CD14-positive monocyte (primary cell): ENCODE measurements at regions not wholly inside any gene's neighbourhood (a gene's known extent, or its start where the extent isn't known, plus 50 kb on each side); places are given as distances from the start of the nearest gene placed in this dataset.
"Not testable (repeated sequence)": the region's sequence is repeated elsewhere in the genome, so short reads cannot be mapped to it uniquely, and the experiment has no call there.

Experiments used
- DNase-seq, 3 donors: peaks; one replicate each; pipeline ENCODE4 v3.0.0-alpha.2; 2011 to 2022
- H2AFZ ChIP-seq: 2 replicates; pipeline ENCODE4 v1.6.0; 2012; ENCODE audit warnings: mild to moderate bottlenecking, low read depth, low read length, inconsistent platforms; ENCODE audit not compliant: insufficient read depth, poor library complexity, severe bottlenecking
- H3K27ac ChIP-seq, 2 donors: 1 replicate in 1 of 2; 2 replicates in 1 of 2; pipeline ENCODE4 v1.5.1; 2012 to 2013; ENCODE audit warnings: low read length in 2 of 2, control low read depth in 1 of 2, inconsistent platforms in 1 of 2, low read depth in 1 of 2, mild to moderate bottlenecking in 1 of 2
- H3K27me3 ChIP-seq, 2 donors: one replicate each; pipeline versions ENCODE4 v1.6.0 to v1.6.1; 2011 to 2013; ENCODE audit warnings: low read length in 2 of 2; ENCODE audit not compliant: control insufficient read depth in 2 of 2, insufficient read depth in 2 of 2
- H3K36me3 ChIP-seq, 2 donors: replicated peaks in 1 of 2; 1 replicate in 1 of 2; 2 replicates in 1 of 2; pipeline versions ENCODE4 v1.5.1 to v1.6.1; 2012 to 2013; ENCODE audit warnings: low read length in 2 of 2, control low read depth in 1 of 2, inconsistent platforms in 1 of 2, mild to moderate bottlenecking in 1 of 2; ENCODE audit not compliant: insufficient read depth in 2 of 2, control insufficient read depth in 1 of 2
- H3K4me1 ChIP-seq, 2 donors: 1 replicate in 1 of 2; 2 replicates in 1 of 2; pipeline versions ENCODE4 v1.5.1 to v1.6.1; 2012 to 2013; ENCODE audit warnings: low read length in 2 of 2, control low read depth in 1 of 2, inconsistent platforms in 1 of 2, mild to moderate bottlenecking in 1 of 2, moderate library complexity in 1 of 2; ENCODE audit not compliant: insufficient read depth in 2 of 2, control insufficient read depth in 1 of 2
- H3K4me2 ChIP-seq: replicated peaks from 2 replicates; pipeline ENCODE3; 2012; ENCODE audit warnings: low read length, moderate library complexity, mild to moderate bottlenecking; ENCODE audit not compliant: poor library complexity, severe bottlenecking; ENCODE audit errors: extremely low read depth
- H3K4me3 ChIP-seq, 3 experiments: fragments of 200-600 bp in 1 of 3; sonication (generic) in 1 of 3; replicated peaks in 1 of 3; 1 replicate in 2 of 3; 2 replicates in 1 of 3; pipeline ENCODE4 v1.5.1; 2011 to 2013; ENCODE audit warnings: low read length in 3 of 3, mild to moderate bottlenecking in 3 of 3, control low read depth in 2 of 3, low read depth in 2 of 3, inconsistent platforms in 1 of 3, moderate library complexity in 1 of 3
- H3K79me2 ChIP-seq: 2 replicates; pipeline ENCODE4 v1.6.0; 2012; ENCODE audit warnings: mild to moderate bottlenecking, control low read depth, inconsistent platforms, low read length, moderate library complexity; ENCODE audit not compliant: insufficient read depth
- H3K9ac ChIP-seq: 2 replicates; pipeline ENCODE4 v1.6.0; 2017; ENCODE audit warnings: low read length, mild to moderate bottlenecking; ENCODE audit not compliant: insufficient read depth, poor library complexity, severe bottlenecking
- H3K9me3 ChIP-seq, 2 donors: replicated peaks in 1 of 2; 1 replicate in 1 of 2; 2 replicates in 1 of 2; pipeline versions ENCODE4 v1.5.1 to v1.6.1; 2012 to 2013; ENCODE audit warnings: low read length in 2 of 2, control low read depth in 1 of 2; ENCODE audit not compliant: control insufficient read depth in 1 of 2, insufficient read depth in 1 of 2
- H4K20me1 ChIP-seq: 2 replicates; pipeline ENCODE4 v1.6.0; 2012; ENCODE audit warnings: mild to moderate bottlenecking, low read length, control low read depth, moderate library complexity; ENCODE audit not compliant: insufficient read depth
- H3K27ac Mint-ChIP-seq, 7 donors: one replicate each; pipeline ENCODE4 v1.8.0; 2020; ENCODE audit warnings: mild to moderate bottlenecking in 7 of 7, mixed read lengths in 7 of 7, moderate library complexity in 6 of 7, inconsistent platforms in 2 of 7
- H3K27me3 Mint-ChIP-seq, 3 donors: one replicate each; pipeline ENCODE4 v1.8.0; 2021 to 2022; ENCODE audit warnings: low read depth in 3 of 3, mild to moderate bottlenecking in 3 of 3, mixed read lengths in 3 of 3, moderate library complexity in 3 of 3, inconsistent platforms in 1 of 3
- H3K36me3 Mint-ChIP-seq, 2 donors: one replicate each; pipeline ENCODE4 v1.8.0; 2020; ENCODE audit warnings: mixed read lengths in 2 of 2, inconsistent platforms in 1 of 2, mild to moderate bottlenecking in 1 of 2
- H3K4me1 Mint-ChIP-seq: one replicate; pipeline ENCODE4 v1.8.0; 2020; ENCODE audit warnings: mild to moderate bottlenecking, mixed read lengths
- H3K4me3 Mint-ChIP-seq, 2 donors: one replicate each; pipeline ENCODE4 v1.8.0; 2020; ENCODE audit warnings: mild to moderate bottlenecking in 2 of 2, mixed read lengths in 2 of 2, moderate library complexity in 1 of 2
- H3K9me3 Mint-ChIP-seq, 7 donors: one replicate each; pipeline ENCODE4 v1.8.0; 2020 to 2022; ENCODE audit warnings: mixed read lengths in 7 of 7, mild to moderate bottlenecking in 6 of 7, moderate library complexity in 6 of 7, inconsistent platforms in 2 of 7
- WGBS: methylation state at CpG from one replicate; pipeline ENCODE4 v1.1.5; 2013; ENCODE audit warnings: missing lambda C conversion rate; ENCODE audit not compliant: insufficient coverage; 5-methylcytosine and 5-hydroxymethylcytosine counted together
- intact Hi-C, 2 donors: fragments of 100-400 bp; cut with micrococcal nuclease; formaldehyde crosslinking; loops; one replicate each; pipeline versions ENCODE4 v1.15.0 to v1.15.1; 2023

GRCh38 chr4:3626131-3626884 lies 94.1 kb upstream of the LRPAP1 start:
- H3K36me3 Mint-ChIP-seq, H3K9me3 Mint-ChIP-seq, H3K9ac ChIP-seq, H3K9me3 ChIP-seq, H3K4me1 ChIP-seq, H3K27me3 ChIP-seq, intact Hi-C loops, H3K4me3 Mint-ChIP-seq, H3K36me3 ChIP-seq, H3K4me3 ChIP-seq, H3K4me2 ChIP-seq, H3K79me2 ChIP-seq, H2AFZ ChIP-seq, H3K4me1 Mint-ChIP-seq, H3K27ac Mint-ChIP-seq, H4K20me1 ChIP-seq, DNase-seq, H3K27ac ChIP-seq: not testable (repeated sequence)
- WGBS: 81% methylated on average over 24 of the region's 24 CpGs
- H3K27me3 Mint-ChIP-seq: peaks cover 14 to 29% (median 19%) of the 10 kb centered on the region in 3 donors

DNA sequence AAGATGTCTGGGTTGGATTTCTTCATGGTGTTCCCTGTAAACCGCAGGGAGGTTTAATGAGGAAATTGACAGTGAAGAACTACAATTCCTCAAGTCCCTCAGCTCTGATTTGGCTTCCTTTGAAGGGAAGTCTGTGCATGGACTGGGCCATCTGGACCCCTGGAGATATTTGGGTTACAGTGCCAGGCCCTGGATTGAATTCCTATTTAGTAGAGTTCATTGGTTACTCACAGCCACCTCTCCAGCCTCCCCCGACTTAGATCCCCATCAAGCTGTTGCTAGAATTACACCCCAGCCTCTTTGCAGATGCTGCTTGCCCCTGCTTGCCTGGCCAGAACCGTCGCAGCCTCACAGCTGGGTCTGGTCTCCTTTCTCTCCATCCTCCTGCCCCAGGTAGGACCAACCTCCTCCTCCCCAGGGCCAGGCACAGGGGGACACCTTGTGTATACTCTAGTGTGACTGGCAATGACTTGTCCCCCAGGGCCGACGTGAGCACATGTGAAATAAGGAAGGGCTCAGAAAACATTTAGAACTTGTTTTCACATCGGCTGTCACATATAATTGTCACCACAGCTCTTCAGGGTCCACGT lies 93.2 kb upstream of the LRPAP1 start:
- H3K4me2 ChIP-seq, H3K9me3 ChIP-seq, H4K20me1 ChIP-seq, H3K9ac ChIP-seq, H2AFZ ChIP-seq, intact Hi-C loops, H3K36me3 Mint-ChIP-seq, H3K79me2 ChIP-seq, H3K27ac Mint-ChIP-seq, H3K9me3 Mint-ChIP-seq, H3K27ac ChIP-seq, H3K4me1 Mint-ChIP-seq, H3K4me1 ChIP-seq, H3K4me3 ChIP-seq, DNase-seq, H3K36me3 ChIP-seq, H3K27me3 ChIP-seq: not testable (repeated sequence)
- Mint-ChIP-seq H3K4me3 (peak overlapping the region in 1 of 2 donors; percentile 35), H3K27me3 (peaks cover 15 to 27% (median 19%) of the 10 kb centered on the region in 3 donors)
- 58% methylated on average over 6 of the region's 8 CpGs for WGBS

DNA sequence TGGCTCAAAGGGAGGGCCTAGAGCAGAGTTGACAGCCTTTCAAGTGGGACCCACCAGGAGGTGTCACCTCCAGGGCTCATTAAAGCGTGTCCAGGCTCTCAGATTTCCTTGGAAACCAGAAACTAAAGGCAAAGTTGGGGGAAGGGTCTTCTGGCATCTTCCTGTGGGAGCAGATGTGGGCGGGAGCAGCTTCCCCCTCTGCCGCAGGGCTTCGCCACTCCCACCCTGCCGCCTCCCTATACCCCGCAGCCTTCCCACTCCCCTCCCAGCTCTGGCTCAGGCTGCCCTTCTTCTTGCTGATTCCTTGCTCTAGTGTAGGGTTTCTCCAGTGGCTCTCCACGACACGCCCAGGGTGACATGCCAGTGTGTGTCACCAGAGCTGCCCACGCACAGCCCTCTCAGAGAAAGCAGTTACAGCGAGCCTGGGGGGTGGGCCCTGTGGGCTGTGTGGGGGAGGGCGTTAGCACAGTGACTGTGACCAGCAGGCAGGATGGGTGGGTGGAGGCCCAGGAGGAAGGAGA lies 91.6 kb upstream of the LRPAP1 start:
- H2AFZ ChIP-seq, H3K36me3 ChIP-seq, H3K9me3 ChIP-seq, H3K27me3 ChIP-seq, H3K4me3 ChIP-seq, H3K4me1 ChIP-seq, H3K9ac ChIP-seq, DNase-seq, H4K20me1 ChIP-seq, H3K27ac Mint-ChIP-seq, H3K4me1 Mint-ChIP-seq, H3K27ac ChIP-seq, H3K4me2 ChIP-seq, intact Hi-C loops, H3K4me3 Mint-ChIP-seq, H3K79me2 ChIP-seq, H3K36me3 Mint-ChIP-seq: not testable (repeated sequence)
- Mint-ChIP-seq H3K27me3 (peaks cover 22 to 25% (median 24%) of the 10 kb centered on the region in 3 donors), H3K9me3 (peaks cover 0 to 11% (median 0%) of the 10 kb centered on the region in 7 donors)
- 8% methylated on average over 9 of the region's 11 CpGs for WGBS
